Activated T-cell treated with anti-CD3 and anti-CD28 coated beads for 4 hours (primary cell): ENCODE measurements at regions not wholly inside any gene's neighbourhood (a gene's known extent, or its start where the extent isn't known, plus 50 kb on each side); places are given as distances from the start of the nearest gene placed in this dataset.

Experiments used
- DNase-seq: peaks from one replicate; pipeline ENCODE4 v3.0.0-alpha.2; 2020

DNA sequence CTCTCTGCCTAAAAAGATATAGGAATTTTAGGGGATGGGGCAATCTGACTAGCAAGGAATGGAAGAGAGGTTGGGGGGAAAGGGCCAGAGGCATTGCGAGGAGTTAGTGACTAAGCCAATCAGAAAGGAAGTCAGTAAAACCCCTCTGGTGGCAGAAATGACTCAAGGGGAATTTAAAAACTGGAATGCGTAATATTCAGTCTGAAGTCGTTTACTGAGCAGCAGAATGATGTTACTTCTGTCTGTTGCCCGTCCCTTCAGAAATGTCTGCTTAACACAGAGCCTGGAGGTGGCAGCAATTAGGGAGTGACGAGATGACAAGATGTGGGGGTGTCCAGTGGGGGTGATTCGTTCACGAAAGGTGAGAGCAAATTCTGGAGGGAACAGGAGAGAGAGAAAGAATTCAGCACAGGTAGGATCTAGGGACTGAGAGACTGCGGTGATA is 107.7 kb upstream of the CLMP start:
- DNase-seq = no peak

GRCh38 chr11:123301696-123302400 is 106.8 kb upstream of the CLMP start:
- DNase-seq = peak; percentile 51

DNA sequence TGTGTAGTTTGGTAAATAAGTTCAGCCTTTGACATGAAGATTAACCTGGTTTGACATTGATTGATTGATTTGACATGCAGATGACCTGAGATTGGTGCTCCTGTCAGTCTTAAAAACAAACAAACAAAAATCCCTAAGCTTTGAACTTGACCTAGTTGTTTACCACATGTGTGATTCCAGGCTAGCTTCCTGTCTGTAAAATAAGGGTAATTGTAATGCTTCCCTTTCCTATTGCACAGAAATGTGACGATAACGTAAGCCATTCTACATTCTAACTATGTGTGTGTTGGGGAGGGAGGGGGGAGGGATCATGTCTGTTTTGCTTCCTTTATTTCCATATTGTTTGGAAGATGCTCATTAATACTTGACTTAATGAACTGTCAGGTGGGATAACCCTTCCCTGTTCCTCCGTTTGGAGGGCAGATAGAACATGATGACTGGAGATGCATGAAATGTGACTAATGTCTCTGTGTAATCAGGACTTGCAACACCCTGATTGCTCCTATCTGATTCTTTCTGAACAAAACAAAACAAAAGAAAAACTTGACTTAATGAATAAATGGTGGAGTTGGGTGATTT is 106.1 kb upstream of the CLMP start:
- no peak for DNase-seq

GRCh38 chr11:123299721-123300120 is 104.7 kb upstream of the CLMP start:
- DNase-seq = no peak

GRCh38 chr11:123298488-123299447 is 103.7 kb upstream of the CLMP start:
- DNase-seq = no peak

DNA sequence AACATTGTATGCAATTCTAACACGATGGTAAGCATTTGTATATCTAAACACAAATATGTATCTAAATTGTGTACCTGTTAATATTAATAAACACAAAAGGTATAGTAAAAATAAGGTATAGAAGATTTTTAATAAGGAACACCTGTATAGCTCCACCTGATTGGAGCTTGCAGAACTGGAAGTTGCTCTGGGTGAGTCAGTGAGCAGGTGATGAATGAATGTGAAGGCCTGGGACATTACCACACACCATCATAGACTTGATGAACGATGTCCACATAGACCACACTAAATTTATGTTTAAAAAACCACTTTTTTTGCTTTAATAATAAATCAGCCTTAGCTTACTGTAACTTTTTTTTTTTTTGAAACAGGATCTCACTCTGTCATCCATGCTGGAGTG is 97.6 kb upstream of the CLMP start:
- no peak for DNase-seq

DNA sequence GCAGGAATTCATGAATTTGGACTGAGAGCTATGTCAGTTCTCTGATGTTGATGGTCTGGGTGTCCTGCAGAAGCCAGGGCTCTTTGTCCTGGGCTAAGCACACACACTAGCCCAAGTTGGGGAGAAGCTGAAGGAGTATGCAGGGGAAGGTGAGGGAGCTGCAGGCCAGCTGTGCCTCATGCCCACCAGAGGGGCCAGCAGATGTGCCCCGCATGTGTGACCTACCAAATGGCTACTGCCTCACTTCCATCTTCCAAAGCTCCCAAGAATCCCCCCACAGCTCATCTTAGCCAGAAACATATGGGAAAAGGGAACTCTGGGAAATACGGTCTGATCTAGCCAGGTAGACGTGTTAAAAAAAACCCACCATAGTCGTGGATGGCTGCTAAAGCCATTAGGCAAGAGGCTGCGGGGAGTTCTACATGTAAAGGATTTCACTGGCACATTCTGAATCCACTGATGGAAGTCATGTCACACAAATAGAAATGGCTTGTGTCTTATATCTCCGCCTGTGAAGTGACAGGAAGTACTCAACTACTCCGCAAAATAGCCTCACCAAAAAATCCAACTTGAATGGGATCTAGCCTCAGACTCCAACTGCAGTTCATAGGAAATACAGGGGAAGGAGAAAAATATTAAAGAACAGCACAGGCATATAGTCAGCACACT is 96.3 kb upstream of the CLMP start:
- DNase-seq = no peak

DNA sequence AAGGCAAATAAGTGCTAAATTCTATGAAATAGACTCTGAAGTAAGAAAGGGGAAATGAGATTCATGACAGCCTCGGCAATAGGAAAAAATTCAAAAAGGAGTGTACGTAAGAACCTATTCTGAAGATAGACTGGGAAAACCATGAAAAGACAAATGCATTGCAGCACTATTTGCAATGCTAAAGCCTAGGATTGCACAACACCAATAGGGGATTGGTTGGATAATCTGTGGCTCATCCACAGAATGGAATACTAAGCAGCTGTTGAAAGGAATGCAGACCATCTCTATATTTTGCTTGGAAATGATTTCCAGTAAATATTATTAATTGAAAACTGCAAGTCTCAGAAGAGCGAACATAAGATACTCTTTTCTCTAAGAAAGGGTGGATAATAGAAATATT is 91.7 kb upstream of the CLMP start:
- no peak for DNase-seq

- DNase-seq = no peak
Measured at GRCh38 chr11:123286255-123286654, 91.2 kb upstream of the CLMP start.

DNA sequence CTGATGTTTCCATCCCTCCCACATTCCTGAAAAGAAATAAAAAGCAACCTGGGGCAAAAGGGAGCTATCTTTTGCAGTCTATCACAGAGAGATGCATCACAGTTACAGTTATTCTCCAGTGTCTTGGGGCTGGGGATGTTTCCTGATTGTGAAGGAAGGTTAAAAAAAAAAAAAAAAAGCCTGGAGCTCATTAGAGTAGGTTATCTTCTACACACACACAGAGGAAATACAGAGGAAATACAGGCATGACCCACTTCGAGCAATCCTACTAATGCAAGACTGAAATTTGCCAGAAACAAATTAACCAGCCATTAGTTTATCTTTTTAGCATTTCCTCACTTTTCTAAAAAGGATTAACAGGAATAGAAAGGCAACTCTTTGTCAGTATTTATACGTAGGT is 89.4 kb upstream of the CLMP start:
- DNase-seq = no peak

GRCh38 chr11:123282597-123282996 is 87.5 kb upstream of the CLMP start:
- no peak for DNase-seq

DNA sequence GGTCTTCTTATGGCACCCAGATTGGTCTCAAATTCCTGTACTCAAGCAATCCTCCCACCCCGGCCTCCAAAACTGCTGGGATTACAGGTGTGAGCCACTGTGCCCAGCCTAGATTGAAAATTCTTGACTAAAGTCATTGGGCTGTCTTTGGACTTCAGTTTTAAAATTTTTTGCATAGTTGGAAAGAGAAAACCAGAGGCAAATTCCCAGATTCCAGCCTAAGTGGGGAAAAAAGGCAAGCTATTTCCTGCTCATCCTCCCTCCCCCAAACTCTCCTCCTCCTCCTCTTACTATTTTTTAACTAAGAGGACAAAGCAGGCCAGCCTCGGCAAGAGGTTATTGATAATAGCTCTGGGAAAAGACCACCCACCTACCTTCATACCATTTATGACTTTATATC is 78.6 kb upstream of the CLMP start:
- DNase-seq = no peak

DNA sequence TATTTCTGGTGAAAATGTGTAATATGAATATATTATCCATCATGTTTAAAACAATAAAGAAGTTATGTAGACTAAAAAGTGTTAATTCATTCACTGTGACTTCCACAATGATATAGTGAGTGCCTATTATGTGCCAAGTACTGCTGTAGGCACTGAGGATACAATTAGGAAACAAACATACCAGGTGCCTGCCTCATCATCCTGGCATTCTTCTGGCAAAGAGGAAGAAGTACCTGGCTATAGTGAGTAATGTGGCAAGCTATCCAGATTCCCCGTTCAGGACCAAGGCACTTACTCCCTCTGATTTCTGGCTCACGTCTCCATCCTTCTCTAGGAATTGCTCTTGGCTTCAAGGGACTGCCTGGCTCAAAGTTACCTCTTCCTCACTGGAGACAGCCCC is 77.5 kb upstream of the CLMP start:
- DNase-seq = no peak

GRCh38 chr11:123268156-123268555 is 73.1 kb upstream of the CLMP start:
- no peak for DNase-seq

- no peak for DNase-seq
Measured at GRCh38 chr11:123265951-123266350, 70.9 kb upstream of the CLMP start.

GRCh38 chr11:123264431-123264780 is 69.4 kb upstream of the CLMP start:
- no peak for DNase-seq

DNA sequence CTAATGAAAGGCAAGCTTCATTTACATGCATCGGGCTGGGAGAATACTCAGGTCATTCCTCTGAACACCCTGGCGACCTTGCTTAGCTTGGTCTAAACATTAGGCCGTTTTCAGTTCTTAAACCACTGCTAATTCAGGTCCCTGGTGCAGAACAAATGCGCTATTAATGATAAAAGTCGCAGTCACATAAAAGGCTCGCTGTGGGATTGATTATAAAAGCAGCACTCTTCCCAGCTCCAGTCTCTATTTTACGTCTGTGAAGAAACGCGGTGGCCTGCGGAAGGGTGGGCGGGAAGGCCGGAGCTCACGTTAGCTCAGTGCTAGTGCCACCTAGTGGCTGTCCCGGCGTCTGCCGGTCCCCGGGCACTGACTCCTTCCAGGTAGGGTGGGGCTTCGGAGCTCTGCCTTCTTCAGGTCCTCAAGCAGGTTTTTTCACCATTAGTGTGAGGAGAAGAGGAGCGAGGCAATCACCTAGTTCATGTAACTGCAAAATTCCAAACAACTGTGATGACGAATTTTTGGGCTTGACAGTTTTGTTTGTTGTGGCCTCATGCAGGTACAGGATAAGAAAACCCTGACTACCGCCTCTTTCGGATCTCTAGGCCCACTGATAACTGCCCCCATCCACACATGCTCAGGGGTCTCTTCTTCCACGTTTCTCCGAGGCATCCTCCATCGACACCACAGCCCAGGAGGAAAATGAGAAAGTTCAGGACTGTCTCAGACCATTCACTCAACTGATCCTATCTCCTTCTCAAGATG is 66.5 kb upstream of the CLMP start:
- peak; percentile 36 for DNase-seq

- DNase-seq = no peak
Measured at GRCh38 chr11:123260511-123261211, 65.6 kb upstream of the CLMP start.

GRCh38 chr11:123258877-123259276 is 63.8 kb upstream of the CLMP start:
- DNase-seq = no peak

DNA sequence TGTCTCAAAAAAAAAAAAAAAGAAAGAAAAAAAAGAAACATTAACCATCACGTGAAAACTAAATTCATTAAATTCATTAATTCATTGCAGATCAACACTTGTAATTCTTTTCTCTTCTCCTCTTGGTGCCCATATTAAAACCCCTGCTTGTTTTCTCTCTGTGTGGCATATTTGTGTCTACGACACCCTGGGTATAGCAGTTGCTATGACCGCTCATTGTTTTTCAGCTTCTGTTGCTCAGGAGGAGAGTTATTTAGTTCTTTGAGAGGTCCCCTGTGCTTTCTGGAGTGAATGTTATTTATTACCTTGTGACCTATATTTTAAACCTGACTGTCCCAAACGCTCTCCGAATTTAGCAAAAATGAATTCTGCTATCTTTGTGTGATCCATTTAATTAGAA is 62.3 kb upstream of the CLMP start:
- DNase-seq = no peak

DNA sequence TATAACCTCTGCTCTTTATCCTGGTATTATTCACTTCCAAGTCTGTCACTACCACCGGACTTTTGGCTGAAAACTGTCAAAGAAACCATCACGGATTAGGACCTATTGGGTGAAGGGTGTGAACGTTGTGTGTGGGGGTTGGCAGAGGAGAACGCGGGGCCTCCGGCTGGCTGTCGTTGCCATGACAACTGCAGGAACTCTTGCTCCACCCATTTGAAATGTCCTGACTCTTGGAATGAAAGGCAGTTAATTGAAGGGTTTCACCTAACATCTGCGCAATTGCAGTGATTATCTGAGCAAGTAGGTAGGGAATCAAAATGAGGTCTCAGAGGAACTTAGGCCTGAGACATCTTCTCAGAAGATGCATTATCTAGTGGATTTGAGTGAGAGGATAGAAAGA is 60.9 kb upstream of the CLMP start:
- DNase-seq = no peak

DNA sequence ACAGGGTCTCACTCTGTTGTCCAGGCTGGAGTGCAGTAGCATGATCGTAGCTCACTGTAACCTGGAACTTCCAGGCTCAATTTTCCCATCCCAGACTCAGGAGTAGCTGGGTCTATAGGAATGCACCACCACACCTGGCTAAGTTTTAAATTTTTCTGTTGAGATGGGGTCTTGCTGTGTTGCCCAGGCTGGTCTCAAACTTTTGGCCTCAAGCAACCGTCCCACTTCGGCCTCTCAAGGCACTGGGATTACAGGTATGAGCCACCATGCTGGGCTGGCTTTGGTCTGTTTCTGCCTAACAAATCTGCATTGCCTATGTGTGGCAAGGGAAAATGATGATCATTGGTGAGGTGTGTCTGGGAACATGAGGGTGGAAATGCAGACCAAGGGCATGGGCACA is 59.3 kb upstream of the CLMP start:
- no peak for DNase-seq
